K562 (cell line): ENCODE measurements at regions not wholly inside any gene's neighbourhood (a gene's known extent, or its start where the extent isn't known, plus 50 kb on each side); places are given as distances from the start of the nearest gene placed in this dataset.

Experiments
- CREB1 ChIP-seq, 2 experiments: sonication (generic) in 1 of 2; formaldehyde crosslinking in 1 of 2; IDR thresholded peaks; 2 replicates each; pipeline versions ENCODE4 v1.6.1 to v1.8.0; 2012 to 2022; ENCODE audit warnings: inconsistent platforms in 1 of 2, mild to moderate bottlenecking in 1 of 2, missing genetic modification reagents in 1 of 2, moderate library complexity in 1 of 2
- EP400 ChIP-seq: fragments of 450-650 bp; IDR thresholded peaks from 2 replicates; pipeline ENCODE4 v1.6.1; 2017; ENCODE audit warnings: antibody characterized with exemption, mild to moderate bottlenecking, moderate library complexity
- KLF1 ChIP-seq: fragments of 450-650 bp; IDR thresholded peaks from 2 replicates; pipeline ENCODE4 v1.6.1; 2016; ENCODE audit warnings: missing genetic modification characterization, missing compliant biosample characterization
- POLR2A ChIP-seq: fragments of 450-650 bp; conservative IDR thresholded peaks from 2 replicates; pipeline ENCODE4 v1.6.1; 2016
- RAD21 ChIP-seq, 2 experiments: fragments of 250-450 bp in 1 of 2; fragments of 450-650 bp in 1 of 2; sonication (Bioruptor Pico) in 1 of 2; formaldehyde crosslinking in 1 of 2; IDR thresholded peaks in 1 of 2; conservative IDR thresholded peaks in 1 of 2; 2 replicates each; pipeline versions ENCODE4 v1.4.0 to v1.8.0; 2020 to 2022; ENCODE audit warnings: mild to moderate bottlenecking in 2 of 2, moderate library complexity in 1 of 2
- TAF7 ChIP-seq: fragments of 450-650 bp; IDR thresholded peaks from 2 replicates; pipeline ENCODE4 v1.6.1; 2016; ENCODE audit warnings: missing genetic modification characterization, missing compliant biosample characterization
- ZNF740 ChIP-seq, 3 experiments: fragments of 200-800 bp in 1 of 3; sonication (Bioruptor generic) in 1 of 3; sonication (generic) in 1 of 3; formaldehyde crosslinking in 1 of 3; IDR thresholded peaks; 2 replicates each; pipeline versions ENCODE4 v1.6.1 to v1.8.0; 2016 to 2022; ENCODE audit warnings: mild to moderate bottlenecking in 2 of 3, missing compliant biosample characterization in 2 of 3, missing genetic modification characterization in 2 of 3, missing genetic modification reagents in 1 of 3
- TF ChIP-seq, protein P1 (sequence below), 3 experiments: IDR thresholded peaks in 2 of 3; conservative IDR thresholded peaks in 1 of 3; 2 replicates each; pipeline ENCODE4 v1.5.1; 2011 to 2012; ENCODE audit warnings: low read length in 3 of 3, mild to moderate bottlenecking in 3 of 3, control low read depth in 2 of 3, improper control_type of control experiment in 1 of 3, inconsistent platforms in 1 of 3, low read depth in 1 of 3, mixed read lengths in 1 of 3, moderate library complexity in 1 of 3; ENCODE audit not compliant: insufficient read depth in 2 of 3
- TF ChIP-seq, protein P2 (sequence below), 2 experiments: fragments of 450-650 bp in 1 of 2; IDR thresholded peaks; 2 replicates each; pipeline ENCODE4 v1.6.1; 2011 to 2017; ENCODE audit warnings: low read depth in 2 of 2, antibody characterized with exemption in 1 of 2, borderline replicate concordance in 1 of 2, low read length in 1 of 2, mild to moderate bottlenecking in 1 of 2, mixed read lengths in 1 of 2; ENCODE audit not compliant: control insufficient read depth in 1 of 2
- TF ChIP-seq, protein P3 (sequence below): fragments of 450-650 bp; formaldehyde crosslinking; IDR thresholded peaks from 2 replicates; pipeline ENCODE4 v1.4.0; 2020; ENCODE audit warnings: mild to moderate bottlenecking, mixed read lengths

GRCh38 chr4:10225096-10225495 is 108.5 kb upstream of the WDR1 start:
- TF ChIP-seq, protein P1, sequence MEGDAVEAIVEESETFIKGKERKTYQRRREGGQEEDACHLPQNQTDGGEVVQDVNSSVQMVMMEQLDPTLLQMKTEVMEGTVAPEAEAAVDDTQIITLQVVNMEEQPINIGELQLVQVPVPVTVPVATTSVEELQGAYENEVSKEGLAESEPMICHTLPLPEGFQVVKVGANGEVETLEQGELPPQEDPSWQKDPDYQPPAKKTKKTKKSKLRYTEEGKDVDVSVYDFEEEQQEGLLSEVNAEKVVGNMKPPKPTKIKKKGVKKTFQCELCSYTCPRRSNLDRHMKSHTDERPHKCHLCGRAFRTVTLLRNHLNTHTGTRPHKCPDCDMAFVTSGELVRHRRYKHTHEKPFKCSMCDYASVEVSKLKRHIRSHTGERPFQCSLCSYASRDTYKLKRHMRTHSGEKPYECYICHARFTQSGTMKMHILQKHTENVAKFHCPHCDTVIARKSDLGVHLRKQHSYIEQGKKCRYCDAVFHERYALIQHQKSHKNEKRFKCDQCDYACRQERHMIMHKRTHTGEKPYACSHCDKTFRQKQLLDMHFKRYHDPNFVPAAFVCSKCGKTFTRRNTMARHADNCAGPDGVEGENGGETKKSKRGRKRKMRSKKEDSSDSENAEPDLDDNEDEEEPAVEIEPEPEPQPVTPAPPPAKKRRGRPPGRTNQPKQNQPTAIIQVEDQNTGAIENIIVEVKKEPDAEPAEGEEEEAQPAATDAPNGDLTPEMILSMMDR (IDR thresholded peaks at IDR 0.05 in 2 of 3, conservative IDR thresholded peaks at IDR 0.05 in 1 of 3; ENCODE audit: insufficient read depth in 2 of 3, low read depth in 1 of 3, low read length in 3 of 3): no peak
- TF ChIP-seq RAD21 (CRISPR knock-in tag; conservative IDR thresholded peaks at IDR 0.05 in 1 of 2, IDR thresholded peaks at IDR 0.05 in 1 of 2) (no peak), TAF7 (tag) (no peak), EP400 (no peak), POLR2A (no peak), KLF1 (tag) (no peak), ZNF740 (CRISPR knock-in tag; IDR thresholded peaks at IDR 0.05) (no peak), ZNF740 (tag; IDR thresholded peaks at IDR 0.05) (no peak), CREB1 (IDR thresholded peaks at IDR 0.05) (no peak), CREB1 (CRISPR knock-in tag; IDR thresholded peaks at IDR 0.05) (no peak)
- TF ChIP-seq, protein P2, sequence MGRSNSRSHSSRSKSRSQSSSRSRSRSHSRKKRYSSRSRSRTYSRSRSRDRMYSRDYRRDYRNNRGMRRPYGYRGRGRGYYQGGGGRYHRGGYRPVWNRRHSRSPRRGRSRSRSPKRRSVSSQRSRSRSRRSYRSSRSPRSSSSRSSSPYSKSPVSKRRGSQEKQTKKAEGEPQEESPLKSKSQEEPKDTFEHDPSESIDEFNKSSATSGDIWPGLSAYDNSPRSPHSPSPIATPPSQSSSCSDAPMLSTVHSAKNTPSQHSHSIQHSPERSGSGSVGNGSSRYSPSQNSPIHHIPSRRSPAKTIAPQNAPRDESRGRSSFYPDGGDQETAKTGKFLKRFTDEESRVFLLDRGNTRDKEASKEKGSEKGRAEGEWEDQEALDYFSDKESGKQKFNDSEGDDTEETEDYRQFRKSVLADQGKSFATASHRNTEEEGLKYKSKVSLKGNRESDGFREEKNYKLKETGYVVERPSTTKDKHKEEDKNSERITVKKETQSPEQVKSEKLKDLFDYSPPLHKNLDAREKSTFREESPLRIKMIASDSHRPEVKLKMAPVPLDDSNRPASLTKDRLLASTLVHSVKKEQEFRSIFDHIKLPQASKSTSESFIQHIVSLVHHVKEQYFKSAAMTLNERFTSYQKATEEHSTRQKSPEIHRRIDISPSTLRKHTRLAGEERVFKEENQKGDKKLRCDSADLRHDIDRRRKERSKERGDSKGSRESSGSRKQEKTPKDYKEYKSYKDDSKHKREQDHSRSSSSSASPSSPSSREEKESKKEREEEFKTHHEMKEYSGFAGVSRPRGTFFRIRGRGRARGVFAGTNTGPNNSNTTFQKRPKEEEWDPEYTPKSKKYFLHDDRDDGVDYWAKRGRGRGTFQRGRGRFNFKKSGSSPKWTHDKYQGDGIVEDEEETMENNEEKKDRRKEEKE (IDR thresholded peaks at IDR 0.05; ENCODE audit: borderline replicate concordance in 1 of 2, control insufficient read depth in 1 of 2, low read depth in 2 of 2, low read length in 1 of 2): no peak
- TF ChIP-seq, protein P3, sequence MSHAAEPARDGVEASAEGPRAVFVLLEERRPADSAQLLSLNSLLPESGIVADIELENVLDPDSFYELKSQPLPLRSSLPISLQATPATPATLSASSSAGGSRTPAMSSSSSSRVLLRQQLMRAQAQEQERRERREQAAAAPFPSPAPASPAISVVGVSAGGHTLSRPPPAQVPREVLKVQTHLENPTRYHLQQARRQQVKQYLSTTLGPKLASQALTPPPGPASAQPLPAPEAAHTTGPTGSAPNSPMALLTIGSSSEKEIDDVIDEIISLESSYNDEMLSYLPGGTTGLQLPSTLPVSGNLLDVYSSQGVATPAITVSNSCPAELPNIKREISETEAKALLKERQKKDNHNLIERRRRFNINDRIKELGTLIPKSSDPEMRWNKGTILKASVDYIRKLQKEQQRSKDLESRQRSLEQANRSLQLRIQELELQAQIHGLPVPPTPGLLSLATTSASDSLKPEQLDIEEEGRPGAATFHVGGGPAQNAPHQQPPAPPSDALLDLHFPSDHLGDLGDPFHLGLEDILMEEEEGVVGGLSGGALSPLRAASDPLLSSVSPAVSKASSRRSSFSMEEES (CRISPR knock-in tag): no peak
